GM12878 (cell line): ENCODE measurements at regions not wholly inside any gene's neighbourhood (a gene's known extent, or its start where the extent isn't known, plus 50 kb on each side); places are given as distances from the start of the nearest gene placed in this dataset.

Experiments
- ATAC-seq: fragments of 200-7000 bp; cut with Tn5 transposase; 3 replicates; pipeline ENCODE4 v1.9.1; 2020; ENCODE audit warnings: mild to moderate bottlenecking, moderate library complexity
- BruUV-seq: library from RNA; stranded (reverse); fragments of 400-500 nt; replicated peaks from 2 replicates; lab custom pipeline; 2021; lab: Mats Ljungman, UMichigan
- CTCF ChIA-PET: fragments of 300-600 bp; sonication (Branson Sonifier 250); formaldehyde crosslinking; extraction: SDS; loops from one replicate; lab custom pipeline; 2021; ENCODE audit warnings: inconsistent platforms; lab: Yijun Ruan, JAX
- POLR2A ChIA-PET: fragments of 350-600 bp; formaldehyde crosslinking; extraction: SDS; loops from one replicate; lab custom pipeline; 2021; ENCODE audit warnings: inconsistent platforms; lab: Charles Lee
- RAD21 ChIA-PET: fragments of 300-600 bp; sonication (Branson Sonifier 250); formaldehyde crosslinking; loops from one replicate; lab custom pipeline; 2023; ENCODE audit warnings: antibody characterized with exemption; ENCODE audit not compliant: unreplicated experiment; lab: Charles Lee
- SMC1A ChIA-PET: fragments of 300-600 bp; sonication (Branson Sonifier 250); formaldehyde crosslinking; loops from one replicate; lab custom pipeline; 2023; ENCODE audit not compliant: unreplicated experiment, uncharacterized antibody; lab: Charles Lee
- DNase-seq: peaks from one replicate; pipeline ENCODE4 v3.0.0-alpha.2; 2011; ENCODE audit warnings: low read depth, low spot score
- FAIRE-seq: peaks from 3 replicates; lab custom pipeline; 2011; peaks lifted over from hg19 to GRCh38; lab: Jason Lieb, UNC
- H2AFZ ChIP-seq: 2 replicates; pipeline ENCODE4 v1.6.0; 2011; ENCODE audit warnings: low read depth, low read length, control low read depth; ENCODE audit not compliant: control insufficient read depth
- H3K27ac ChIP-seq: 2 replicates; pipeline ENCODE4 v1.5.1; 2011; ENCODE audit warnings: control low read depth; ENCODE audit not compliant: control insufficient read depth, insufficient read depth
- H3K27me3 ChIP-seq, 2 experiments: replicated peaks in 1 of 2; 2 replicates each; pipeline versions ENCODE4 v1.6.0 to v1.6.1; 2011; ENCODE audit warnings: low read length in 1 of 2; ENCODE audit not compliant: control insufficient read depth in 2 of 2, insufficient read depth in 2 of 2
- H3K36me3 ChIP-seq, 2 experiments: 2 replicates each; pipeline ENCODE4 v1.5.1; 2011; ENCODE audit warnings: low read length in 1 of 2; ENCODE audit not compliant: control insufficient read depth in 2 of 2, insufficient read depth in 2 of 2
- H3K4me1 ChIP-seq: 2 replicates; pipeline ENCODE4 v1.6.1; 2011; ENCODE audit warnings: mild to moderate bottlenecking, low read length, moderate library complexity, mixed read lengths; ENCODE audit not compliant: control insufficient read depth, insufficient read depth
- H3K4me2 ChIP-seq: 2 replicates; pipeline ENCODE4 v1.6.0; 2011; ENCODE audit warnings: control low read depth; ENCODE audit not compliant: control insufficient read depth, insufficient read depth
- H3K4me3 ChIP-seq: fragments of 200-600 bp; sonication (generic); 2 replicates; pipeline ENCODE4 v1.5.1; 2016
- H3K79me2 ChIP-seq: 2 replicates; pipeline ENCODE4 v1.6.0; 2011; ENCODE audit warnings: low read length; ENCODE audit not compliant: control insufficient read depth, insufficient read depth
- H3K9ac ChIP-seq: 2 replicates; pipeline ENCODE4 v1.8.0; 2011; ENCODE audit warnings: low read length, control low read depth, mixed read lengths; ENCODE audit not compliant: control insufficient read depth, insufficient read depth
- H3K9me3 ChIP-seq: replicated peaks from 3 replicates; pipeline ENCODE4 v1.5.1; 2011; ENCODE audit warnings: mild to moderate bottlenecking, low read length; ENCODE audit not compliant: control insufficient read depth, insufficient read depth
- H4K20me1 ChIP-seq: 2 replicates; pipeline ENCODE4 v1.6.0; 2011; ENCODE audit not compliant: control insufficient read depth, insufficient read depth
- POLR2AphosphoS2 ChIP-seq: IDR thresholded peaks from 2 replicates; pipeline ENCODE4 v1.6.1; 2011; ENCODE audit warnings: low read depth, mild to moderate bottlenecking, low read length, improper control_type of control experiment, moderate library complexity
- RUNX3 ChIP-seq: IDR thresholded peaks from 2 replicates; pipeline ENCODE4 v1.6.1; 2012; ENCODE audit warnings: low read length, inconsistent platforms
- SPI1 ChIP-seq: IDR thresholded peaks from 2 replicates; pipeline ENCODE4 v1.6.1; 2011; ENCODE audit warnings: low read depth, mild to moderate bottlenecking, low read length, moderate library complexity, borderline replicate concordance; ENCODE audit not compliant: insufficient read depth
- TCF3 ChIP-seq: IDR thresholded peaks from 2 replicates; pipeline ENCODE4 v1.6.1; 2012; ENCODE audit warnings: low read depth, mild to moderate bottlenecking, low read length, borderline replicate concordance; ENCODE audit not compliant: insufficient read depth
- ZNF207 ChIP-seq: fragments of 450-650 bp; IDR thresholded peaks from 2 replicates; pipeline ENCODE4 v1.6.1; 2014; ENCODE audit warnings: antibody characterized with exemption, mild to moderate bottlenecking, borderline replicate concordance
- WGBS: methylation state at CpG from one replicate; pipeline ENCODE4 v1.1.6; 2016; ENCODE audit warnings: low lambda C conversion rate; ENCODE audit not compliant: insufficient replicate concordance, insufficient coverage; ENCODE audit errors: missing lambda C conversion rate; 5-methylcytosine and 5-hydroxymethylcytosine counted together
- in situ Hi-C: fragments of 300-500 bp; cut with MboI; formaldehyde crosslinking; loops from 9 replicates; pipeline ENCODE4 v1.14.3; 2018; ENCODE audit warnings: mixed read lengths
- intact Hi-C: fragments of 100-400 bp; cut with micrococcal nuclease; formaldehyde crosslinking; loops from one replicate; pipeline ENCODE4 v1.14.2; 2022; ENCODE audit not compliant: unreplicated experiment
- TF ChIP-seq, protein P1 (sequence below): fragments of 450-650 bp; IDR thresholded peaks from 2 replicates; pipeline ENCODE4 v1.6.1; 2016; ENCODE audit warnings: mild to moderate bottlenecking, moderate library complexity, borderline replicate concordance

DNA sequence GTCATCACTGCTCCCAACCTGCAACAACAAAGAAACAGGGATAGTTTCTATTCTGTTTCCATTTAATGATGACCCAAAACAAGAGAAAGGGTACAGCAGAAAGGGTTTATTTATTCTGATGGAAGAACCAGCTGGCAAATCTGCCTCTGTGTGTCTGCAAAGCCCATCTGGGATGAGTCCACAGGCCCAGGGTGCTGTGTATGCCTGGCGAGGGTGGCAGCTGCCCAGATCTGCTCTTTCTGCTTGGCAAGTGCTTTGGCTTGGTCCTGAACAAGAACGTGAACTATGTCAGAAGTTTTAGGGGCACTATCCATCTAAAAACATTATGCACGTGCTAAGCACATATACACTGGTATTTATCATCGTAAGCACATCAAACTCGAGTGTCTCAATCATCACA, 333.8 kb downstream of the CXCL12 start (continued):
- TF ChIP-seq, protein P1, sequence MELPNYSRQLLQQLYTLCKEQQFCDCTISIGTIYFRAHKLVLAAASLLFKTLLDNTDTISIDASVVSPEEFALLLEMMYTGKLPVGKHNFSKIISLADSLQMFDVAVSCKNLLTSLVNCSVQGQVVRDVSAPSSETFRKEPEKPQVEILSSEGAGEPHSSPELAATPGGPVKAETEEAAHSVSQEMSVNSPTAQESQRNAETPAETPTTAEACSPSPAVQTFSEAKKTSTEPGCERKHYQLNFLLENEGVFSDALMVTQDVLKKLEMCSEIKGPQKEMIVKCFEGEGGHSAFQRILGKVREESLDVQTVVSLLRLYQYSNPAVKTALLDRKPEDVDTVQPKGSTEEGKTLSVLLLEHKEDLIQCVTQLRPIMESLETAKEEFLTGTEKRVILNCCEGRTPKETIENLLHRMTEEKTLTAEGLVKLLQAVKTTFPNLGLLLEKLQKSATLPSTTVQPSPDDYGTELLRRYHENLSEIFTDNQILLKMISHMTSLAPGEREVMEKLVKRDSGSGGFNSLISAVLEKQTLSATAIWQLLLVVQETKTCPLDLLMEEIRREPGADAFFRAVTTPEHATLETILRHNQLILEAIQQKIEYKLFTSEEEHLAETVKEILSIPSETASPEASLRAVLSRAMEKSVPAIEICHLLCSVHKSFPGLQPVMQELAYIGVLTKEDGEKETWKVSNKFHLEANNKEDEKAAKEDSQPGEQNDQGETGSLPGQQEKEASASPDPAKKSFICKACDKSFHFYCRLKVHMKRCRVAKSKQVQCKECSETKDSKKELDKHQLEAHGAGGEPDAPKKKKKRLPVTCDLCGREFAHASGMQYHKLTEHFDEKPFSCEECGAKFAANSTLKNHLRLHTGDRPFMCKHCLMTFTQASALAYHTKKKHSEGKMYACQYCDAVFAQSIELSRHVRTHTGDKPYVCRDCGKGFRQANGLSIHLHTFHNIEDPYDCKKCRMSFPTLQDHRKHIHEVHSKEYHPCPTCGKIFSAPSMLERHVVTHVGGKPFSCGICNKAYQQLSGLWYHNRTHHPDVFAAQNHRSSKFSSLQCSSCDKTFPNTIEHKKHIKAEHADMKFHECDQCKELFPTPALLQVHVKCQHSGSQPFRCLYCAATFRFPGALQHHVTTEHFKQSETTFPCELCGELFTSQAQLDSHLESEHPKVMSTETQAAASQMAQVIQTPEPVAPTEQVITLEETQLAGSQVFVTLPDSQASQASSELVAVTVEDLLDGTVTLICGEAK: no peak
- TF ChIP-seq ZNF207 (no peak), SPI1 (no peak), TCF3 (no peak), POLR2AphosphoS2 (no peak)
- TF ChIP-seq, all 136 proteins: peak for 0

DNA sequence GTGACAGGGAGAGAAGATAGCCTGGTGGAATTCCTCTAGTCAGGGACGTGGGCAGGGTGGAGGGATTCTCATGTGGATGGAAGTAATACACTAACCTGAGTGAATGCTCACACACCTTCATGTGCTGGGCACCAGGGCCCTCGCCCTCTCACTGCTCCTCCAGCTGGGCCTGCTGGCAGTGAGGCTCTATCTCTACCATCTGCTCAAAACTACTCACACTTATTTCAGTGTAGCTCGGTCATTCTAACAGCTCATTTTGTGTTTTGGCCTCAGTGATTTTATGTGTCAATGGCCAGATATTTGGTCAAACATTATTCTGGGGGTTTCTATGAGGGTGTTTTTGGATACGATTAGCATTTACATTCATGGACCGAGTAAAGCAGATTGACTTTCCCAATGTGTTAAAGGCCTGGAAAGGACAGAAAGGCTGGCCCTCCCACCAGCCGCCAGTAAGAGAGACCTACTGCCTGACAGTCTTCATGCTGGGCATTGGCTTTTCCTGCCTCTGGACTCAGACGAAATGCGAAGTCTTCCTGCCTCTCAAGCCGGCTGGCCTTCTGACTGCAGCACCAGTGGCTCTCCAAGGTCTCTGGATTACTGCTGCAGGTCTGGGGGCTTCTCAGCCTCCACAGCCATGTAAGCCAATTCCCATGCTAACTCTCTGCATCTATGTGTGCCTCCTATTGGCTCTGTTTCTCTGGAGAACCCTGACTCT, 335.4 kb downstream of the CXCL12 start:
- SMC1A ChIA-PET: interaction anchor here (2.3 kb wide), 1 partner anchor 9 kb away, joined by 6 read pairs; no protein-coding TSS in a partner anchor
- no peak overlapping the region for H3K4me2 ChIP-seq
- no peaks in the 10 kb centered on the region for H4K20me1 ChIP-seq
- H3K4me1 ChIP-seq: no peaks in the 10 kb centered on the region
- H3K9me3 ChIP-seq: no peaks in the 10 kb centered on the region
- H3K79me2 ChIP-seq: no peaks in the 10 kb centered on the region
- CTCF ChIA-PET: no interaction called here
- H3K27me3 ChIP-seq: no peaks in the 10 kb centered on the region; a peak in 1 of 4 replicates
- POLR2A ChIA-PET: no interaction called here
- WGBS: 31% methylated on average over 9 of the region's 9 CpGs
- intact Hi-C loops: no loop called here
- BruUV-seq: no TSS peak
- FAIRE-seq (no peak), DNase-seq (no peak), ATAC-seq (no peak)
- TF ChIP-seq RUNX3: no peak
- in situ Hi-C loops: loop anchor here (5.0 kb wide), 1 partner anchor 362 kb away; no protein-coding TSS in a partner anchor
- no peaks in the 10 kb centered on the region for H3K36me3 ChIP-seq
- H2AFZ ChIP-seq: no peak overlapping the region
- RAD21 ChIA-PET: no interaction called here
- H3K9ac ChIP-seq: no peak overlapping the region
- no peak overlapping the region for H3K4me3 ChIP-seq
- H3K27ac ChIP-seq: no peak overlapping the region
